ENCODE measurements at regions not wholly inside any gene's neighbourhood (a gene's known extent, or its start where the extent isn't known, plus 50 kb on each side); places are given as distances from the start of the nearest gene placed in this dataset.

DNA sequence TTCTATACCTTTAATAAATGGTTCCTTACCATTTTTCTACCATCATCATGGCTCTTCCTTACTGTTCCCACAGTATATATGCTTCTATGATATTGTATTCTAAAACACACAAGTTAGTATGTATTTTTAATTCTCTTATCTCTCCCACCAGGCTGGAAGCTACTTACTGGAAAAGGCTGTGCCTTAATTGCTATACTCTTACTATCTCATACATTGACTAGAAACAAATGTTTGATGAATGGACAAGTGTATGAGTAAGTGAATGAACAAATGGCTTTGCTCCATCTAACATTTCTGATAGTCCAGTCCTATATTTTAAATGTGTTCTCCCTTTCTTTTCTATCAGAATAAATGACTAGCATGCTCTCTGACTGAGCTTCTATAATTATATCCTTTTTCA lies 320.8 kb upstream of the RASGEF1B start:
- no peaks in the 10 kb centered on the region for H3K9me3 ChIP-seq (ENCODE audit: low read depth)
- DNase-seq (ENCODE audit: low read depth in 1 of 2, low spot score in 1 of 2), result no peak
- H3K4me1 ChIP-seq (ENCODE audit: low read depth), result no peaks in the 10 kb centered on the region
- no peak overlapping the region for H3K4me3 ChIP-seq
- no peaks in the 10 kb centered on the region for H3K27me3 ChIP-seq
- no peak overlapping the region for H3K27ac ChIP-seq
- TF ChIP-seq, protein P1, sequence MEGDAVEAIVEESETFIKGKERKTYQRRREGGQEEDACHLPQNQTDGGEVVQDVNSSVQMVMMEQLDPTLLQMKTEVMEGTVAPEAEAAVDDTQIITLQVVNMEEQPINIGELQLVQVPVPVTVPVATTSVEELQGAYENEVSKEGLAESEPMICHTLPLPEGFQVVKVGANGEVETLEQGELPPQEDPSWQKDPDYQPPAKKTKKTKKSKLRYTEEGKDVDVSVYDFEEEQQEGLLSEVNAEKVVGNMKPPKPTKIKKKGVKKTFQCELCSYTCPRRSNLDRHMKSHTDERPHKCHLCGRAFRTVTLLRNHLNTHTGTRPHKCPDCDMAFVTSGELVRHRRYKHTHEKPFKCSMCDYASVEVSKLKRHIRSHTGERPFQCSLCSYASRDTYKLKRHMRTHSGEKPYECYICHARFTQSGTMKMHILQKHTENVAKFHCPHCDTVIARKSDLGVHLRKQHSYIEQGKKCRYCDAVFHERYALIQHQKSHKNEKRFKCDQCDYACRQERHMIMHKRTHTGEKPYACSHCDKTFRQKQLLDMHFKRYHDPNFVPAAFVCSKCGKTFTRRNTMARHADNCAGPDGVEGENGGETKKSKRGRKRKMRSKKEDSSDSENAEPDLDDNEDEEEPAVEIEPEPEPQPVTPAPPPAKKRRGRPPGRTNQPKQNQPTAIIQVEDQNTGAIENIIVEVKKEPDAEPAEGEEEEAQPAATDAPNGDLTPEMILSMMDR (IDR thresholded peaks at IDR 0.05; ENCODE audit: low read depth, low read length), result no peak
- no peaks in the 10 kb centered on the region for H3K36me3 ChIP-seq

DNA sequence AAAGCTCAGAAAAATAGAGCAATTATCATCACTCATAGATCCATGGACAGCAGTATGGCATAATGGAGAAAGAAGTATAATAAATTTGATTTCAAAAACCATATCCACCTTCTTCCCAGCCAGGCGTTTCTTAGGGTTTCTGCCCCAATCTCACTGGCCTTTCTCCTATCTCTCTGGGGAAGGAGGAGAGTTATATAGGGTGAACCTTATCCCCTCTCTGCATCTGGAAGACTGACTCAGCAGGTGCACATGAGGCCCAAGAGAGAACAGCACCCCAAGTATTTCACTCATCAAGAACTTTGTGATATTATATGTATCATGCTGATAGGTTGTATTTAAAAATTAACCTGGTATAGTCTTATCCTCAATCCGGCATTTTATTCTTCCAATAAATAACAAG lies 318.8 kb upstream of the RASGEF1B start:
- H3K4me1 ChIP-seq (ENCODE audit: low read depth), result no peaks in the 10 kb centered on the region
- H3K9me3 ChIP-seq (ENCODE audit: low read depth), result no peaks in the 10 kb centered on the region
- no peak for DNase-seq (ENCODE audit: low read depth in 1 of 2, low spot score in 1 of 2)
- H3K4me3 ChIP-seq, result no peak overlapping the region
- H3K36me3 ChIP-seq, result no peaks in the 10 kb centered on the region
- TF ChIP-seq, protein P1 (IDR thresholded peaks at IDR 0.05; ENCODE audit: low read depth, low read length), result no peak
- no peaks in the 10 kb centered on the region for H3K27me3 ChIP-seq
- no peak overlapping the region for H3K27ac ChIP-seq

DNA sequence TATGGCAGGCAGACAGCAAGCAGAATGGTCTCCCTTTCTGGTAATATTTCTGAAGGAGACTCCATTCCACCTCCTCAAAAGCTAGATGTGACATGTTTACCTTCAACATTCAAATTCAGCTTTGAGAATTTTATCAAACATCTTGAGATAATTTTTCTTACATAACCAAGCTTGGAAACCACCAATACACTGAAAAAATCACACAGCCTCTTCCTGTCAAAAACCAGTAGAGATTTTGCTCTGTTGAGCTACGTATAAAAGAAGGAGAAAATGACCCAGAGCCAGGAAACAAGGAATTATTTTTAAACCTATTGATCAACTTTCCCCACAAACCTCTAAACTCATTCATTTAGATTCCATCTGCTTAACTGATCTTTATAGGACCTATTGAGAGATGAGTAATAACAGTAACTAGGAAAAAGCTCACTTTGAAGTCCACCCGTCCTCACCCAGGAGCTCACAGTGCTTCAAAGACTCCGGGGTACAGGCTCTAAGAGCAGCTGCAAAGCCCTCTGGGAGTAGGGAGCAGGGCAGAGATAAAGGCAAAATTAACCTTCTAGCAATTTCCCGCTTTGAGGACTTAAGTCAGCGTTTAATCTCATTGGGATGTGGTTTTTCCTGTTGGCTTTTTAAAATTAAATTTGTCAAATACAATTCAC lies 318.2 kb upstream of the RASGEF1B start:
- no peaks in the 10 kb centered on the region for H3K36me3 ChIP-seq
- H3K4me3 ChIP-seq, result no peak overlapping the region
- no peaks in the 10 kb centered on the region for H3K27me3 ChIP-seq
- no peak for DNase-seq (ENCODE audit: low read depth in 1 of 2, low spot score in 1 of 2)
- H3K9me3 ChIP-seq (ENCODE audit: low read depth), result no peaks in the 10 kb centered on the region
- H3K4me1 ChIP-seq (ENCODE audit: low read depth), result no peaks in the 10 kb centered on the region
- TF ChIP-seq, protein P1 (IDR thresholded peaks at IDR 0.05; ENCODE audit: low read depth, low read length), result no peak
- no peak overlapping the region for H3K27ac ChIP-seq

DNA sequence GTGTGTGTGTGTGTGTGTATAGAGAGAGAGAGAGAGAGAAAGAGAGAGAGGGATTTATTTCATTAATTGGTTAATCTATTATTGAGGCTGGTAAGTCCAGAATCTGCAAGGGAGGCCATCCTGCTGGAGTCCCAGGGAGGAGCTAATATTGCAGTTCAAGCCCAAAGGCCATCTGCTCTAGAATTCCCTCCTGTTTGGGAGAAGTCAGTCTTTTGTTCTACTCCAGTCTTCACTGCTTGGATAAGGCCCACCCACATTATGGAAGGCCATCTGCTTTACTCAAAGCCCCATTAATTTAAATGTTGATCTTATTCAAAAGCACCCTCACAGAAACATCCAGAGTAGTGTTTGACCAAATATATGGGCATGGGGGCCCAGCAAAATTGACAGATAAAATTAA lies 317.5 kb upstream of the RASGEF1B start:
- Histone ChIP-seq H3K36me3 (no peaks in the 10 kb centered on the region), H3K9me3 (ENCODE audit: low read depth) (no peaks in the 10 kb centered on the region), H3K4me1 (ENCODE audit: low read depth) (no peaks in the 10 kb centered on the region), H3K27me3 (no peaks in the 10 kb centered on the region), H3K4me3 (no peak overlapping the region), H3K27ac (no peak overlapping the region)
- no peak for DNase-seq (ENCODE audit: low read depth in 1 of 2, low spot score in 1 of 2)
- TF ChIP-seq, protein P1 (IDR thresholded peaks at IDR 0.05; ENCODE audit: low read depth, low read length), result no peak

DNA sequence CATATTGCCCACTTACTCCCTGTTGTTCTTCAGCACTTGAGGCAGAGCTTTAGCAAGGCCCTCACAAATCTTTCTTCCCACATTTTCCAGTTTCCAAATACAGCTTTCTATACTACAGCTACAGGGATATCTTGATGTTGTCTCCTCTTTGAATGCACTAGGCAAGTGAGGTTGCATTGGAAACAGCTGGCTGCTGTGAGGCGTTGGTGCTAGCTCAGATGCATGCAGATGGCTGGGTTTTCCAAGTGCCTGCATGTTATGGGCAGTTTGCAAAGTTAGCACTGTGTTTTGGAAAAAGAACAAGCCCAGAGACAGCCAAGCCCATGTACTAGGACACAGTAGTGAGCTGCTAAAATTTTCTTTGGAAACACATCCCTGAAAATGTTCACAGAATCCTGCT lies 315.1 kb upstream of the RASGEF1B start:
- H3K4me3 ChIP-seq, result no peak overlapping the region
- H3K4me1 ChIP-seq (ENCODE audit: low read depth), result no peaks in the 10 kb centered on the region
- H3K9me3 ChIP-seq (ENCODE audit: low read depth), result no peaks in the 10 kb centered on the region
- H3K36me3 ChIP-seq, result no peaks in the 10 kb centered on the region
- no peaks in the 10 kb centered on the region for H3K27me3 ChIP-seq
- TF ChIP-seq, protein P1 (IDR thresholded peaks at IDR 0.05; ENCODE audit: low read depth, low read length), result no peak
- no peak overlapping the region for H3K27ac ChIP-seq
- DNase-seq (ENCODE audit: low read depth in 1 of 2, low spot score in 1 of 2), result no peak

All from cardiac muscle cell (in vitro differentiated cells and primary cell).